MCF 10A (cell line): ENCODE measurements at regions not wholly inside any gene's neighbourhood (a gene's known extent, or its start where the extent isn't known, plus 50 kb on each side); places are given as distances from the start of the nearest gene placed in this dataset.

ENCODE experiments used
- BruUV-seq: library from RNA; stranded (reverse); fragments of 400-500 nt; replicated peaks from 2 replicates; lab custom pipeline; 2021; lab: Mats Ljungman, UMichigan
- CTCF ChIA-PET: fragments of 300-600 bp; sonication (Branson Sonifier 250); formaldehyde crosslinking; extraction: SDS; loops from one replicate; lab custom pipeline; 2021; ENCODE audit warnings: antibody characterized with exemption, inconsistent platforms; lab: Yijun Ruan, JAX
- POLR2A ChIA-PET: fragments of 300-600, 350-650 bp; sonication (Branson Sonifier 250); formaldehyde crosslinking; extraction: SDS; loops from one replicate; lab custom pipeline; 2020; ENCODE audit warnings: antibody characterized with exemption, inconsistent platforms; lab: Yijun Ruan, JAX
- DNase-seq: peaks from one replicate; pipeline ENCODE4 v3.0.0-alpha.2; 2018; ENCODE audit not compliant: unreplicated experiment
- H3K27ac Mint-ChIP-seq: one replicate; pipeline ENCODE4 v1.8.0; 2022; ENCODE audit warnings: mild to moderate bottlenecking, low read depth, mixed read lengths; ENCODE audit not compliant: unreplicated experiment
- H3K27me3 Mint-ChIP-seq: one replicate; pipeline ENCODE4 v1.8.0; 2022; ENCODE audit warnings: mixed read lengths; ENCODE audit not compliant: insufficient read depth, unreplicated experiment
- H3K36me3 Mint-ChIP-seq: one replicate; pipeline ENCODE4 v1.8.0; 2022; ENCODE audit warnings: mild to moderate bottlenecking, moderate library complexity, mixed read lengths; ENCODE audit not compliant: insufficient read depth, unreplicated experiment
- H3K4me1 Mint-ChIP-seq: one replicate; pipeline ENCODE4 v1.8.0; 2022; ENCODE audit warnings: mixed read lengths; ENCODE audit not compliant: insufficient read depth, unreplicated experiment
- H3K4me3 Mint-ChIP-seq: one replicate; pipeline ENCODE4 v1.8.0; 2022; ENCODE audit warnings: mild to moderate bottlenecking, moderate library complexity, mixed read lengths; ENCODE audit not compliant: unreplicated experiment
- H3K9me3 Mint-ChIP-seq: one replicate; pipeline ENCODE4 v1.8.0; 2022; ENCODE audit warnings: mixed read lengths; ENCODE audit not compliant: unreplicated experiment
- intact Hi-C: fragments of 100-400 bp; cut with micrococcal nuclease; formaldehyde crosslinking; loops from 2 replicates; pipeline ENCODE4 v1.14.1; 2022
- TF ChIP-seq, protein P1 (sequence below): fragments of 200-600 bp; IDR thresholded peaks from one replicate; pipeline ENCODE4 v1.8.0; 2022; ENCODE audit warnings: antibody characterized with exemption, mild to moderate bottlenecking; ENCODE audit not compliant: unreplicated experiment

DNA sequence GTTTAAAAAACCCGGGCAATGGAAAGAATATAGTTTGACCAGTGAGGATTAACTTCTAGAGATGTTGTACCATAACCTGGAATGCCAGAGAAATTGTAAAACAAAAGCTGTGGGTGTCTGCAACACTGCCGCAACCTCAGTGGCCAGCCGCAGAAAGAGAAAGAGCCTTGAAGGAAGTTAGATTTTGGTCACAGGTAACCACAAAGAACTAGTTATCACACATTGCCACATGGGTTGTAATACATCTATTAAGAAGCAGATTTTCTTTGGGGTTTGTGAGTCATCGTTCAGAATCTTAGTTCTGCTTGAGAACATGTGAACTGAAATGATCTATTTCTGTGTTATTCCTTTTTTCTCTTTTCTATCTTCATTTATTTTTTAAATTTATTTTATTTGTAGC lies 222.9 kb upstream of the AGAP1 start:
- Mint-ChIP-seq H3K36me3 (no peaks in the 10 kb centered on the region), H3K27me3 (peaks cover 82% of the 10 kb centered on the region), H3K9me3 (no peaks in the 10 kb centered on the region), H3K4me1 (no peaks in the 10 kb centered on the region), H3K4me3 (no peak overlapping the region), H3K27ac (no peak overlapping the region)
- DNase-seq: peak; percentile 45
- CTCF ChIA-PET: no interaction called here
- intact Hi-C loops: no loop called here
- POLR2A ChIA-PET: interaction anchor here (0.5 kb wide), 1 partner anchor 173 kb away, joined by 3 read pairs; no protein-coding TSS in a partner anchor
- BruUV-seq: no TSS peak
- TF ChIP-seq, protein P1, sequence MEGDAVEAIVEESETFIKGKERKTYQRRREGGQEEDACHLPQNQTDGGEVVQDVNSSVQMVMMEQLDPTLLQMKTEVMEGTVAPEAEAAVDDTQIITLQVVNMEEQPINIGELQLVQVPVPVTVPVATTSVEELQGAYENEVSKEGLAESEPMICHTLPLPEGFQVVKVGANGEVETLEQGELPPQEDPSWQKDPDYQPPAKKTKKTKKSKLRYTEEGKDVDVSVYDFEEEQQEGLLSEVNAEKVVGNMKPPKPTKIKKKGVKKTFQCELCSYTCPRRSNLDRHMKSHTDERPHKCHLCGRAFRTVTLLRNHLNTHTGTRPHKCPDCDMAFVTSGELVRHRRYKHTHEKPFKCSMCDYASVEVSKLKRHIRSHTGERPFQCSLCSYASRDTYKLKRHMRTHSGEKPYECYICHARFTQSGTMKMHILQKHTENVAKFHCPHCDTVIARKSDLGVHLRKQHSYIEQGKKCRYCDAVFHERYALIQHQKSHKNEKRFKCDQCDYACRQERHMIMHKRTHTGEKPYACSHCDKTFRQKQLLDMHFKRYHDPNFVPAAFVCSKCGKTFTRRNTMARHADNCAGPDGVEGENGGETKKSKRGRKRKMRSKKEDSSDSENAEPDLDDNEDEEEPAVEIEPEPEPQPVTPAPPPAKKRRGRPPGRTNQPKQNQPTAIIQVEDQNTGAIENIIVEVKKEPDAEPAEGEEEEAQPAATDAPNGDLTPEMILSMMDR: no peak

DNA sequence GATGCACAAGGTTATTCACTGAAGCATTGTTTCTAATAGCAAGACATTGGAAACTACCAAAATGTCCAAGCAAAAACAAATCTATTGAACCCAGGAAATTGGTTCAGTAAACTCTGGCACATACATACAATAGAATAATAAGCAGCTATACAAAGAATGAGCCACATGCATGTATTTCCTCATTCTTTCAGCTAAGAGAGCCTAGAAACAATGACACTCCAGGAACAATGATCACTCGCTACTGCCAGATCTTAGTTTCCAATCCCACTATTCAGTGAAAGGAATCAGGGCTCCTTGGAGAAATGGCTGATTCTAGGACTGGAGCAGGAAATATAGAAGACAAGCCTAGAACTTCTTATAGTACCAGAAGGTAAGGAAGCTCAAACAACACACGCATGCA lies 221.9 kb upstream of the AGAP1 start:
- H3K4me3 Mint-ChIP-seq: no peak overlapping the region
- ChIA-PET CTCF (no interaction called here), POLR2A (interaction anchor here (0.9 to 1.7 kb wide), 2 partner anchors 9 to 16 kb away, joined by 3 to 7 read pairs; no protein-coding TSS in a partner anchor)
- H3K36me3 Mint-ChIP-seq: no peaks in the 10 kb centered on the region
- no TSS peak for BruUV-seq
- H3K27me3 Mint-ChIP-seq: peaks cover 83% of the 10 kb centered on the region
- intact Hi-C loops: no loop called here
- no peak overlapping the region for H3K27ac Mint-ChIP-seq
- TF ChIP-seq, protein P1: no peak
- no peaks in the 10 kb centered on the region for H3K9me3 Mint-ChIP-seq
- no peak for DNase-seq
- H3K4me1 Mint-ChIP-seq: no peaks in the 10 kb centered on the region

DNA sequence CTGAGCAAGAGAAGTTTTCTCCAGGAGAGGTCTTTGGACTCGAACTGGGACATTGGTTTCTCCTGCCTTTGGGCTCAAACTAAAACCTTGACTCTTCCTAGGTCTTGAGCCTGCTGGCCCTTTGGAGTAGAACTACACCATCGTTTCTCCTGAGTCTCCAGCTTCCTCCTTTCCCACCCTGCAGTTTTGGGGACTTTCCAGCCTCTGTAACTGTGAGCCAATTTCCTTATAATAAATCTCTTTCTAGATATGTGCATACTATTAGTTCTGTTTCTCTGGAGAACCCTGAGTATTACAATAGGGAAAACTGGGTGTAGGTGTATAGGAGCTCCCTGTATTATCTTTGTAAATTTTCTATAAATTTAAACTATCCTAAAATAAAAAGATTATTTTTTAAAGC lies 219.8 kb upstream of the AGAP1 start:
- TF ChIP-seq, protein P1: no peak
- intact Hi-C loops: no loop called here
- Mint-ChIP-seq H3K27me3 (peaks cover 70% of the 10 kb centered on the region), H3K9me3 (no peaks in the 10 kb centered on the region), H3K4me3 (no peak overlapping the region), H3K4me1 (no peaks in the 10 kb centered on the region), H3K27ac (no peak overlapping the region), H3K36me3 (no peaks in the 10 kb centered on the region)
- ChIA-PET CTCF (interaction anchor here (0.6 to 0.7 kb wide), 2 partner anchors 10 to 406 kb away, joined by 4 to 5 read pairs; no protein-coding TSS in a partner anchor), POLR2A (no interaction called here)
- no TSS peak for BruUV-seq
- no peak for DNase-seq

DNA sequence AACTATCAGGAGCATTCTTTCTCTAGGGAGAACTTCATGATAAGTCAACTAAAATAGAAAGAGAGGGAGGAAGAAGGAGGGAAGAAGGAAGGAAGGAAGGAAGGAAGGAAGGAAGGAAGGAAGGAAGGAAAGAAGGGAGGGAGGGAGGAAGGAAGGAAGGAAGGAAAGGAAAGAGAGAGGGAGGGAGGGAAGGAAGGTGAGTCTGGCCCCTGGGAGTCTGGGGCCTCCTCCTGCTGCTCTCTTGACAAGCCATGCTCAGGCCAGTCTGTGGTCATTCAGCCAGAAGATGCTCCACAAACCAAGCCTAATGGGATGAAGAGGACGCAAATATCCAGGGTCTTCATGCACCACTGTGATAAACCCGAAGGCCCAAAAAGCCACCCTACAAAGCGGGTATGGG lies 216.4 kb upstream of the AGAP1 start:
- BruUV-seq: no TSS peak
- ChIA-PET CTCF (no interaction called here), POLR2A (no interaction called here)
- no peak overlapping the region for H3K4me3 Mint-ChIP-seq
- DNase-seq: no peak
- H3K9me3 Mint-ChIP-seq: no peaks in the 10 kb centered on the region
- no peaks in the 10 kb centered on the region for H3K4me1 Mint-ChIP-seq
- intact Hi-C loops: no loop called here
- H3K27me3 Mint-ChIP-seq: peaks cover 57% of the 10 kb centered on the region
- H3K27ac Mint-ChIP-seq: no peak overlapping the region
- no peaks in the 10 kb centered on the region for H3K36me3 Mint-ChIP-seq
- TF ChIP-seq, protein P1: no peak
